KMS-11 (cell line): ENCODE measurements at regions not wholly inside any gene's neighbourhood (a gene's known extent, or its start where the extent isn't known, plus 50 kb on each side); places are given as distances from the start of the nearest gene placed in this dataset.

Experiments
- H2AFZ ChIP-seq: fragments of 200-600 bp; sonication (generic); 2 replicates; pipeline ENCODE4 v1.6.1; 2016; ENCODE audit warnings: antibody characterized with exemption, mixed run types, low read depth
- H3K27ac ChIP-seq: fragments of 200-600 bp; sonication (generic); 2 replicates; pipeline ENCODE4 v1.6.1; 2016; ENCODE audit warnings: mild to moderate bottlenecking, mixed run types
- H3K27me3 ChIP-seq: fragments of 200-600 bp; sonication (generic); 2 replicates; pipeline ENCODE4 v1.6.1; 2017; ENCODE audit warnings: mild to moderate bottlenecking, low read depth, mixed run types, moderate library complexity; ENCODE audit not compliant: insufficient read depth
- H3K36me3 ChIP-seq: fragments of 200-600 bp; sonication (generic); 2 replicates; pipeline ENCODE4 v1.6.1; 2017; ENCODE audit warnings: mild to moderate bottlenecking, mixed run types; ENCODE audit not compliant: insufficient read depth
- H3K4me1 ChIP-seq: fragments of 200-600 bp; sonication (generic); 2 replicates; pipeline ENCODE4 v1.6.1; 2016; ENCODE audit warnings: mild to moderate bottlenecking, low read depth, mixed run types; ENCODE audit not compliant: poor library complexity, severe bottlenecking
- H3K4me2 ChIP-seq: fragments of 200-600 bp; sonication (generic); 2 replicates; pipeline ENCODE4 v1.7.0; 2016; ENCODE audit warnings: mild to moderate bottlenecking, mixed run types
- H3K4me3 ChIP-seq: fragments of 200-600 bp; sonication (generic); IDR thresholded peaks from 2 replicates; pipeline ENCODE4 v1.6.1; 2017; ENCODE audit warnings: low read depth, low read length, mixed read lengths; ENCODE audit not compliant: insufficient read depth
- H3K79me2 ChIP-seq: fragments of 200-600 bp; sonication (generic); 2 replicates; pipeline ENCODE4 v1.6.1; 2016; ENCODE audit warnings: low read depth, mixed run types; ENCODE audit not compliant: insufficient read depth
- H3K9ac ChIP-seq: fragments of 200-600 bp; sonication (generic); 2 replicates; pipeline ENCODE4 v1.6.1; 2016; ENCODE audit warnings: mild to moderate bottlenecking, mixed run types
- H4K20me1 ChIP-seq: fragments of 200-600 bp; sonication (generic); 2 replicates; pipeline ENCODE4 v1.6.1; 2016; ENCODE audit warnings: mild to moderate bottlenecking, mixed run types; ENCODE audit not compliant: insufficient read depth
- TF ChIP-seq, protein P1 (sequence below): fragments of 200-600 bp; sonication (generic); conservative IDR thresholded peaks from 2 replicates; pipeline ENCODE4 v1.6.1; 2017; ENCODE audit warnings: low read depth, mild to moderate bottlenecking, antibody characterized with exemption, low read length, moderate library complexity, mixed read lengths

DNA sequence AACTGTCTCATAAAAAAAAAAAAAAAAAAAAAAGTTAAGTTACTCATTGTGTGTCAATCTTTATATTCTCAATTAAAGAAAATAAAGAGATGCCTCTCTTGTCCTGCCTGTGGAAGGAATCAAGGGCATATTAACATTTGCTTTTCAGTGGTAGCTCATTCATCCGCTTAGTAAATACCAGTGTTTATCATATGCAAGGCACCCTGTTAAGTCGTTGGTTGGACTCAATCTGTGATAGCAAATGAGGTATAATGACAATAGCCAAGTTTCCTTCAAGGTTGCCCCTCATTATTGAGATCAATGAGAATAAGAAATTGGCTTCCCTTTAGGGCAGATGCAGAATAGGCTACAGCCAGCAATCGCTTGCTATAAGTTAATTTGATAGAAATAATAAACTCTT, 812.7 kb upstream of the COBL start:
- no peaks in the 10 kb centered on the region for H3K79me2 ChIP-seq
- no peak overlapping the region for H3K27ac ChIP-seq
- H4K20me1 ChIP-seq: no peaks in the 10 kb centered on the region
- no peak overlapping the region for H2AFZ ChIP-seq
- H3K4me1 ChIP-seq: no peaks in the 10 kb centered on the region
- no peak overlapping the region for H3K4me2 ChIP-seq
- TF ChIP-seq, protein P1, sequence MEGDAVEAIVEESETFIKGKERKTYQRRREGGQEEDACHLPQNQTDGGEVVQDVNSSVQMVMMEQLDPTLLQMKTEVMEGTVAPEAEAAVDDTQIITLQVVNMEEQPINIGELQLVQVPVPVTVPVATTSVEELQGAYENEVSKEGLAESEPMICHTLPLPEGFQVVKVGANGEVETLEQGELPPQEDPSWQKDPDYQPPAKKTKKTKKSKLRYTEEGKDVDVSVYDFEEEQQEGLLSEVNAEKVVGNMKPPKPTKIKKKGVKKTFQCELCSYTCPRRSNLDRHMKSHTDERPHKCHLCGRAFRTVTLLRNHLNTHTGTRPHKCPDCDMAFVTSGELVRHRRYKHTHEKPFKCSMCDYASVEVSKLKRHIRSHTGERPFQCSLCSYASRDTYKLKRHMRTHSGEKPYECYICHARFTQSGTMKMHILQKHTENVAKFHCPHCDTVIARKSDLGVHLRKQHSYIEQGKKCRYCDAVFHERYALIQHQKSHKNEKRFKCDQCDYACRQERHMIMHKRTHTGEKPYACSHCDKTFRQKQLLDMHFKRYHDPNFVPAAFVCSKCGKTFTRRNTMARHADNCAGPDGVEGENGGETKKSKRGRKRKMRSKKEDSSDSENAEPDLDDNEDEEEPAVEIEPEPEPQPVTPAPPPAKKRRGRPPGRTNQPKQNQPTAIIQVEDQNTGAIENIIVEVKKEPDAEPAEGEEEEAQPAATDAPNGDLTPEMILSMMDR: no peak
- no peak overlapping the region for H3K4me3 ChIP-seq
- H3K9ac ChIP-seq: no peak overlapping the region
- no peaks in the 10 kb centered on the region for H3K27me3 ChIP-seq
- H3K36me3 ChIP-seq: no peaks in the 10 kb centered on the region

DNA sequence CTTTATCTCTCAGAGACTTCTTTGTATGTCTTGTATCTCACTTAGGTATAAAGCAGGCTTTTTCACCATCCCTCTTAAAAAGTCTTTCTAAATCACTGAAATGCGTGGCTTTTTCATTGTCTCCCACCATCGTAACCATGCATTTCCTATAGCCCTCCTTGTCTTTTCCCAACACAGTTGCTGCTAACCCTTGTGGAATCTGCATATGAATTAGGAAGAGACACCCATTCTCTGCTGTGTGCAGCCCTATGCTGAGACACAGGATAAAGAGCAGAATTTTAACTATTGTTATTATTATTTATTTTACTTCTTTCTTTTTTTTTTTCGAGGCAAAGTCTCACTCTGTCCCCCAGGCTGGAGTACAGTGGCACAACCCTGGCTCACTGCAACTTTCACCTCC, 804.3 kb upstream of the COBL start:
- Histone ChIP-seq H3K27ac (no peak overlapping the region), H3K4me3 (no peak overlapping the region), H3K4me1 (no peaks in the 10 kb centered on the region), H2AFZ (no peak overlapping the region), H3K9ac (no peak overlapping the region), H3K36me3 (no peaks in the 10 kb centered on the region), H3K4me2 (no peak overlapping the region), H3K79me2 (no peaks in the 10 kb centered on the region), H4K20me1 (no peaks in the 10 kb centered on the region), H3K27me3 (no peaks in the 10 kb centered on the region)
- TF ChIP-seq, protein P1: no peak

DNA sequence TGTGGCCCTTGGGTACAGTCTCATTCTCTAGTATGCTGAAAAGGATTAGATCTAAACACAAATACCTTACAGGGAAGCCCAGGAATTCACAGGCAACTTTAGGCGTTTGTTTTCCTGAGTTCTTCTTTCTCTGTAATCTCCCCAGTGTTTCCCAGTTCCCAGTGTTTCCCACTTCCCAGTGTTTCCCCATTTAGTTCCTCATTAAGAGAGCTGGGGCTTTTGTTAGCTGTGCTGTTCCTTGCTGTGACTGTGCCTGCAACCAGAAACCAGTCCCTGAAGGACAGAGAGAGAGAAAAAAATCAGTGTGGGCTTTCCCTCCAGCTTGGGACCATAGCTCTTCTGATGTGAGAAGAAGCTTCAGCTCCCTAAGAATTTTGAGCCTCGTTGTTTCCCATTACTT, 802.9 kb upstream of the COBL start:
- Histone ChIP-seq H3K9ac (no peak overlapping the region), H4K20me1 (no peaks in the 10 kb centered on the region), H3K4me1 (no peaks in the 10 kb centered on the region), H3K4me2 (no peak overlapping the region), H3K27ac (no peak overlapping the region), H3K4me3 (no peak overlapping the region), H3K36me3 (no peaks in the 10 kb centered on the region), H2AFZ (no peak overlapping the region), H3K79me2 (no peaks in the 10 kb centered on the region), H3K27me3 (no peaks in the 10 kb centered on the region)
- TF ChIP-seq, protein P1: no peak

DNA sequence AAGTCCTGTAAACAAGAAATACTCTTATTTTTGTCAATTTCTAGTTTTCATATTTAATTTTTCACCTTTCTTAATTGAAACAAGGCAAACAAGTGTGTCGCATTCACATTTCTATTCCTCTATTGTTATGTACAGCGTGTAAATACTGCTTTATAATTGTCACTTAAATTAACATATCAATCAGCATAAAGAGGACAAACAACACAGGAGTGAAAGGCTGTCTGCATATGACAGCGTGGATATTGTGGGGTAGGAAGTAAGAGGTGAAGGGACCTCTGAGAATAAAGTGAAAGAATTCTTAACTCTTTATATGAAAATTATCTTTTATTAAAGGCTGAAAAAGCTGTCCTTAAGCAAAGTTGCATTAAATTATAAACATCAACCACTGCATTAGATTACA, 797.9 kb upstream of the COBL start:
- H3K4me1 ChIP-seq: no peaks in the 10 kb centered on the region
- H3K27me3 ChIP-seq: no peaks in the 10 kb centered on the region
- no peaks in the 10 kb centered on the region for H3K36me3 ChIP-seq
- H3K79me2 ChIP-seq: no peaks in the 10 kb centered on the region
- TF ChIP-seq, protein P1: no peak
- no peak overlapping the region for H3K27ac ChIP-seq
- no peaks in the 10 kb centered on the region for H4K20me1 ChIP-seq
- no peak overlapping the region for H2AFZ ChIP-seq
- H3K4me3 ChIP-seq: no peak overlapping the region
- H3K9ac ChIP-seq: no peak overlapping the region
- no peak overlapping the region for H3K4me2 ChIP-seq

DNA sequence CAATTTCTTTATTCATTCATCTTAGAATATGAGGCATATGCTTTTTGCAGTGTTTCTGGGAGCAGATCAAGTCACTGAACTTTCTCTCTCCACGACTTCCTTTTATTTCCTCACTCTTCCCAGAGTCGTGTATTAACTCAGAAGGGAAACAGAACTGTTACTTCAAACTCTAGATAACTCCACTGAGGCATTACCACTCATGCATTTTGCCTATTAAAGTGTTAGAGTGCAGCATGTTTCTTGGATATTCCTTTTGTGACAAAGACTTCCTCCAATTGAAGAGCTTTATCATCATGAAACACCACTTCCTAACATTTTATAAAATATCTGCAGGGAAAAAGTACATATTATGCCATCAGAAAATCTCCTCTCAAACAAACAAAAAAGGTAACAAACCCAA, 797.4 kb upstream of the COBL start:
- H3K4me1 ChIP-seq: no peaks in the 10 kb centered on the region
- no peak overlapping the region for H3K27ac ChIP-seq
- TF ChIP-seq, protein P1: no peak
- H4K20me1 ChIP-seq: no peaks in the 10 kb centered on the region
- H3K9ac ChIP-seq: no peak overlapping the region
- no peak overlapping the region for H3K4me3 ChIP-seq
- H3K4me2 ChIP-seq: no peak overlapping the region
- no peaks in the 10 kb centered on the region for H3K79me2 ChIP-seq
- no peaks in the 10 kb centered on the region for H3K27me3 ChIP-seq
- H3K36me3 ChIP-seq: no peaks in the 10 kb centered on the region
- no peak overlapping the region for H2AFZ ChIP-seq
